ENCODE measurements at regions not wholly inside any gene's neighbourhood (a gene's known extent, or its start where the extent isn't known, plus 50 kb on each side); places are given as distances from the start of the nearest gene placed in this dataset.

DNA sequence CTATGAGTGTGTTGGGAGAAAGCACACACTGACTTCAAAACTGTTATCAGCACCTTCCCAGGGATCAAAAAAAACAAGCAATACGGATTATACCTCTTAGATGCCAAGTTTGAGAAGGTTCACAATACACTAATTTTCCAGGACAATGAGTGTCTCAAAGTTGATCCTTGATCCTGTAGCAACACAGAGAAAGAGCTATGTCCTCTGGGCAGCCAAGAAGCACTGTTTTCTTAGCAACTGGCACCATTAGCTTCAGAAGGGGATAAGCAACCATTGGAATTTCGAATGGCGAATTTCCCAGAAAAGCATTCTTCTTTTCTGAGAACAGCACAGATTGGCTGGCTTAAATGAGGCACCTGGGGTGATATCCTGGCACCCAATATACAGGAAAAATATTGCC is 270.3 kb upstream of the RORA start:
- H2BK20ac ChIP-seq (ENCODE audit: low read depth, low read length, poor library complexity, severe bottlenecking), result no peak overlapping the region
- H3K14ac ChIP-seq (ENCODE audit: insufficient read depth, low read length), result no peak overlapping the region
- TF ChIP-seq, protein P1, sequence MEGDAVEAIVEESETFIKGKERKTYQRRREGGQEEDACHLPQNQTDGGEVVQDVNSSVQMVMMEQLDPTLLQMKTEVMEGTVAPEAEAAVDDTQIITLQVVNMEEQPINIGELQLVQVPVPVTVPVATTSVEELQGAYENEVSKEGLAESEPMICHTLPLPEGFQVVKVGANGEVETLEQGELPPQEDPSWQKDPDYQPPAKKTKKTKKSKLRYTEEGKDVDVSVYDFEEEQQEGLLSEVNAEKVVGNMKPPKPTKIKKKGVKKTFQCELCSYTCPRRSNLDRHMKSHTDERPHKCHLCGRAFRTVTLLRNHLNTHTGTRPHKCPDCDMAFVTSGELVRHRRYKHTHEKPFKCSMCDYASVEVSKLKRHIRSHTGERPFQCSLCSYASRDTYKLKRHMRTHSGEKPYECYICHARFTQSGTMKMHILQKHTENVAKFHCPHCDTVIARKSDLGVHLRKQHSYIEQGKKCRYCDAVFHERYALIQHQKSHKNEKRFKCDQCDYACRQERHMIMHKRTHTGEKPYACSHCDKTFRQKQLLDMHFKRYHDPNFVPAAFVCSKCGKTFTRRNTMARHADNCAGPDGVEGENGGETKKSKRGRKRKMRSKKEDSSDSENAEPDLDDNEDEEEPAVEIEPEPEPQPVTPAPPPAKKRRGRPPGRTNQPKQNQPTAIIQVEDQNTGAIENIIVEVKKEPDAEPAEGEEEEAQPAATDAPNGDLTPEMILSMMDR (conservative IDR thresholded peaks at IDR 0.05), result no peak
- no peaks in the 10 kb centered on the region for H3K79me1 ChIP-seq (ENCODE audit: insufficient read depth, low read depth, low read length, poor library complexity, severe bottlenecking)
- no peak overlapping the region for H4K8ac ChIP-seq (replicated peaks; ENCODE audit: insufficient read length, low read depth, low read length)
- no peaks in the 10 kb centered on the region for H3K27me3 ChIP-seq (ENCODE audit: insufficient read depth, low read length)
- H2AFZ ChIP-seq (ENCODE audit: low read length), result no peak overlapping the region
- no peaks in the 10 kb centered on the region for H3K9me3 Mint-ChIP-seq
- H3K36me3 Mint-ChIP-seq (ENCODE audit: insufficient read depth in 1 of 3, low read depth in 3 of 3), result no peaks in the 10 kb centered on the region
- no peak overlapping the region for H2BK12ac ChIP-seq (ENCODE audit: insufficient read length, low read depth, low read length)
- no peak overlapping the region for H3K4me2 ChIP-seq (ENCODE audit: insufficient read depth, insufficient read length, low read length)
- DNase-seq, result no peak
- no peak overlapping the region for H4K91ac ChIP-seq (ENCODE audit: insufficient read length, low read depth, low read length)
- H3K4me3 Mint-ChIP-seq, result no peak overlapping the region
- no peak overlapping the region for H3K23ac ChIP-seq (ENCODE audit: insufficient read length, low read depth, low read length)
- H3K4ac ChIP-seq (ENCODE audit: low read depth, low read length), result no peak overlapping the region
- H3K56ac ChIP-seq (ENCODE audit: insufficient read length, low read depth, low read length), result no peak overlapping the region
- peaks cover 3% of the 10 kb centered on the region; the same call in 1 of the 2 replicates for H3K4me1 ChIP-seq (ENCODE audit: insufficient read depth, low read length)
- H3K18ac ChIP-seq (ENCODE audit: insufficient read length, low read depth, low read length), result no peak overlapping the region
- H2BK120ac ChIP-seq (ENCODE audit: low read depth, low read length, poor library complexity, severe bottlenecking), result no peak overlapping the region
- no CpG with 5 or more reads among the region's 3 CpGs for WGBS (ENCODE audit: extremely low coverage, insufficient read length, low lambda C conversion rate)
- H3K4me1 Mint-ChIP-seq, result peaks cover 19 to 21% of the 10 kb centered on the region in 2 experiments
- no peak overlapping the region for H2BK15ac ChIP-seq (ENCODE audit: low read depth, low read length)
- no peaks in the 10 kb centered on the region for H3K79me2 ChIP-seq (ENCODE audit: insufficient read depth, low read length)
- H3K27ac ChIP-seq (ENCODE audit: insufficient read length, low read depth, low read length), result no peak overlapping the region
- no peak overlapping the region for H2BK5ac ChIP-seq (ENCODE audit: insufficient read length, low read length)
- H4K5ac ChIP-seq (ENCODE audit: insufficient read length, low read depth, low read length), result no peak overlapping the region
- H4K20me1 ChIP-seq (ENCODE audit: control insufficient read depth, insufficient read depth, insufficient read length), result no peaks in the 10 kb centered on the region
- no peak overlapping the region for H3T11ph ChIP-seq (ENCODE audit: low read length)
- no peaks in the 10 kb centered on the region for H3K9me3 ChIP-seq (ENCODE audit: control insufficient read depth, low read depth, low read length)
- H3K27ac Mint-ChIP-seq, result no peak overlapping the region
- H3K9ac ChIP-seq (ENCODE audit: extremely low read depth, insufficient read length, low read length), result no peak overlapping the region
- no peak overlapping the region for H2AK5ac ChIP-seq (ENCODE audit: insufficient read length, low read length)
- H3K23me2 ChIP-seq (ENCODE audit: insufficient read length, low read depth, low read length, poor library complexity, severe bottlenecking), result no peaks in the 10 kb centered on the region
- peaks cover 4% of the 10 kb centered on the region; the same call in 1 of the 2 replicates for H3K27me3 Mint-ChIP-seq (ENCODE audit: low read depth)
